Fibroblast of lung (primary cell): ENCODE measurements at regions not wholly inside any gene's neighbourhood (a gene's known extent, or its start where the extent isn't known, plus 50 kb on each side); places are given as distances from the start of the nearest gene placed in this dataset.

ENCODE experiments used
- CTCF ChIP-seq, 2 donors: IDR thresholded peaks in 1 of 2; conservative IDR thresholded peaks in 1 of 2; 1 replicate in 1 of 2; 2 replicates in 1 of 2; pipeline ENCODE4 v1.5.1; 2011 to 2012; ENCODE audit warnings: low read length in 2 of 2, control low read depth in 1 of 2, inconsistent platforms in 1 of 2, low read depth in 1 of 2, mild to moderate bottlenecking in 1 of 2
- EZH2 ChIP-seq: IDR thresholded peaks from 2 replicates; pipeline ENCODE4 v1.5.1; 2012; ENCODE audit warnings: low read length, control low read depth, mild to moderate bottlenecking; ENCODE audit errors: missing control alignments

GRCh38 chr1:164272156-164272555 is 286.8 kb upstream of the PBX1 start:
- TF ChIP-seq CTCF (conservative IDR thresholded peaks at IDR 0.05 in 1 of 2, IDR thresholded peaks at IDR 0.05 in 1 of 2; ENCODE audit: low read depth in 1 of 2, low read length in 2 of 2) (no peak), EZH2 (no peak)
